GM23248 (cell line): ENCODE measurements at regions not wholly inside any gene's neighbourhood (a gene's known extent, or its start where the extent isn't known, plus 50 kb on each side); places are given as distances from the start of the nearest gene placed in this dataset.
"Not testable (repeated sequence)": the region's sequence is repeated elsewhere in the genome, so short reads cannot be mapped to it uniquely, and the experiment has no call there.

Experiments used
- DNase-seq: peaks from one replicate; pipeline ENCODE4 v3.0.0-alpha.2; 2015
- H2AFZ ChIP-seq: fragments of 200-600 bp; sonication (generic); 2 replicates; pipeline ENCODE4 v1.6.1; 2016; ENCODE audit warnings: antibody characterized with exemption
- H3F3A ChIP-seq: fragments of 200-600 bp; sonication (generic); 2 replicates; pipeline ENCODE4 v1.6.1; 2016; ENCODE audit warnings: mild to moderate bottlenecking, antibody characterized with exemption, mixed run types; ENCODE audit not compliant: insufficient read depth
- H3K27ac ChIP-seq: fragments of 200-600 bp; sonication (generic); 2 replicates; pipeline ENCODE4 v1.5.1; 2016; ENCODE audit warnings: mild to moderate bottlenecking
- H3K27me3 ChIP-seq: fragments of 200-600 bp; sonication (generic); replicated peaks from 2 replicates; pipeline ENCODE4 v1.6.1; 2016; ENCODE audit warnings: mild to moderate bottlenecking; ENCODE audit not compliant: insufficient read depth
- H3K36me3 ChIP-seq: fragments of 200-600 bp; sonication (generic); 2 replicates; pipeline ENCODE4 v1.6.1; 2016; ENCODE audit warnings: low read depth, mild to moderate bottlenecking
- H3K4me1 ChIP-seq: fragments of 200-600 bp; sonication (generic); 2 replicates; pipeline ENCODE4 v1.6.1; 2016; ENCODE audit warnings: mild to moderate bottlenecking; ENCODE audit not compliant: insufficient read depth
- H3K4me2 ChIP-seq: fragments of 200-600 bp; sonication (generic); one replicate; pipeline ENCODE4 v1.6.1; 2016; ENCODE audit warnings: mild to moderate bottlenecking; ENCODE audit not compliant: unreplicated experiment
- H3K4me3 ChIP-seq: fragments of 200-600 bp; sonication (generic); 2 replicates; pipeline ENCODE4 v1.5.1; 2016; ENCODE audit warnings: mild to moderate bottlenecking
- H3K79me2 ChIP-seq: fragments of 200-600 bp; sonication (generic); 2 replicates; pipeline ENCODE4 v1.6.1; 2016; ENCODE audit warnings: mild to moderate bottlenecking; ENCODE audit not compliant: insufficient read depth
- H3K9ac ChIP-seq: fragments of 200-600 bp; sonication (generic); 2 replicates; pipeline ENCODE4 v1.6.1; 2016; ENCODE audit warnings: mild to moderate bottlenecking
- H3K9me2 ChIP-seq: fragments of 200-600 bp; sonication (generic); 2 replicates; pipeline ENCODE4 v1.6.1; 2016; ENCODE audit warnings: mixed run types, mild to moderate bottlenecking, moderate library complexity; ENCODE audit not compliant: insufficient read depth
- H3K9me3 ChIP-seq: fragments of 200-600 bp; sonication (generic); one replicate; pipeline ENCODE4 v1.6.1; 2017; ENCODE audit warnings: low read depth
- H4K20me1 ChIP-seq: fragments of 200-600 bp; sonication (generic); 2 replicates; pipeline ENCODE4 v1.6.0; 2016; ENCODE audit not compliant: insufficient read depth
- EZH2 ChIP-seq: fragments of 200-600 bp; sonication (generic); IDR thresholded peaks from 2 replicates; pipeline ENCODE4 v1.6.1; 2018; ENCODE audit warnings: antibody characterized with exemption, mild to moderate bottlenecking; ENCODE audit not compliant: insufficient read depth, poor library complexity, severe bottlenecking
- EZH2phosphoT487 ChIP-seq: fragments of 200-600 bp; sonication (generic); IDR thresholded peaks from 2 replicates; pipeline ENCODE4 v1.6.1; 2018; ENCODE audit warnings: antibody characterized with exemption, moderate library complexity, mild to moderate bottlenecking, low read depth; ENCODE audit not compliant: insufficient read depth
- WGBS, 2 experiments: methylation state at CpG; one replicate each; pipeline ENCODE4 v1.1.6; 2015 to 2017; ENCODE audit warnings: low lambda C conversion rate in 2 of 2, low coverage in 1 of 2; ENCODE audit errors: missing lambda C conversion rate in 2 of 2; 5-methylcytosine and 5-hydroxymethylcytosine counted together
- in situ Hi-C: fragments of 300-500 bp; cut with MboI; formaldehyde crosslinking; loops from 2 replicates; pipeline ENCODE4 v1.15.0; 2020

GRCh38 chr12:111117017-111117416 is 196.6 kb upstream of the MYL2 start:
- Histone ChIP-seq H4K20me1 (no peaks in the 10 kb centered on the region), H3K4me1 (no peaks in the 10 kb centered on the region), H3K36me3 (no peaks in the 10 kb centered on the region), H3K79me2 (no peaks in the 10 kb centered on the region), H3K9me2 (no peaks in the 10 kb centered on the region), H3K4me3 (no peak overlapping the region), H3K27ac (no peak overlapping the region), H3F3A (no peaks in the 10 kb centered on the region), H3K27me3 (peaks cover 25% of the 10 kb centered on the region), H2AFZ (no peak overlapping the region), H3K9me3 (no peaks in the 10 kb centered on the region), H3K4me2 (no peak overlapping the region), H3K9ac (no peak overlapping the region)
- no peak for DNase-seq
- no peak for TF ChIP-seq EZH2
- 6 to 17% methylated on average over 1 of the region's 1 CpG for WGBS, 2 experiments
- in situ Hi-C loops = no loop called here

GRCh38 chr12:111113313-111113712 is 192.9 kb upstream of the MYL2 start:
- H3K27me3 ChIP-seq = peaks cover 19% of the 10 kb centered on the region
- in situ Hi-C loops, H3K9ac ChIP-seq, H3K36me3 ChIP-seq, H3K4me1 ChIP-seq, H3K9me3 ChIP-seq, H3K4me3 ChIP-seq, H3K4me2 ChIP-seq, H3K9me2 ChIP-seq, DNase-seq, H4K20me1 ChIP-seq, H3K27ac ChIP-seq, H2AFZ ChIP-seq, H3K79me2 ChIP-seq, H3F3A ChIP-seq: not testable (repeated sequence)
- WGBS, 2 experiments = 35 to 43% methylated on average over 3 of the region's 3 CpGs

- no peak overlapping the region for H3K4me3 ChIP-seq
- WGBS, 2 experiments = 53 to 57% methylated on average over 14 of the region's 14 CpGs
- no peaks in the 10 kb centered on the region for H3K36me3 ChIP-seq
- peaks cover 19% of the 10 kb centered on the region for H3K27me3 ChIP-seq
- H3F3A ChIP-seq = no peaks in the 10 kb centered on the region
- H2AFZ ChIP-seq = no peak overlapping the region
- H3K9me2 ChIP-seq = no peaks in the 10 kb centered on the region
- H3K9ac ChIP-seq = no peak overlapping the region
- TF ChIP-seq EZH2phosphoT487 = no peak
- no peak for TF ChIP-seq EZH2
- no peak overlapping the region for H3K4me2 ChIP-seq
- no peaks in the 10 kb centered on the region for H3K9me3 ChIP-seq
- H3K27ac ChIP-seq = no peak overlapping the region
- H4K20me1 ChIP-seq = no peaks in the 10 kb centered on the region
- H3K79me2 ChIP-seq = no peaks in the 10 kb centered on the region
- no peak for DNase-seq
- in situ Hi-C loops = no loop called here
- H3K4me1 ChIP-seq = no peaks in the 10 kb centered on the region
Measured at GRCh38 chr12:111112311-111113098, 192.1 kb upstream of the MYL2 start.

- H4K20me1 ChIP-seq = no peaks in the 10 kb centered on the region
- TF ChIP-seq EZH2 = no peak
- TF ChIP-seq EZH2phosphoT487 = no peak
- H3K9me3 ChIP-seq = no peaks in the 10 kb centered on the region
- H3K79me2 ChIP-seq = no peaks in the 10 kb centered on the region
- no peaks in the 10 kb centered on the region for H3K36me3 ChIP-seq
- no peak overlapping the region for H2AFZ ChIP-seq
- no peak overlapping the region for H3K9ac ChIP-seq
- in situ Hi-C loops = no loop called here
- peaks cover 19% of the 10 kb centered on the region for H3K27me3 ChIP-seq
- no peaks in the 10 kb centered on the region for H3F3A ChIP-seq
- H3K9me2 ChIP-seq = no peaks in the 10 kb centered on the region
- DNase-seq = no peak
- no peaks in the 10 kb centered on the region for H3K4me1 ChIP-seq
- H3K27ac ChIP-seq = no peak overlapping the region
- H3K4me2 ChIP-seq = no peak overlapping the region
- no peak overlapping the region for H3K4me3 ChIP-seq
- 19 to 20% methylated on average over 4 of the region's 4 CpGs for WGBS, 2 experiments
Measured at GRCh38 chr12:111111681-111112080, 191.3 kb upstream of the MYL2 start.

GRCh38 chr12:111110556-111110955 is 190.2 kb upstream of the MYL2 start:
- in situ Hi-C loops = no loop called here
- Histone ChIP-seq H3K4me2 (no peak overlapping the region), H3K4me1 (no peaks in the 10 kb centered on the region), H3K9ac (no peak overlapping the region), H3F3A (no peaks in the 10 kb centered on the region), H3K27me3 (peaks cover 19% of the 10 kb centered on the region), H2AFZ (no peak overlapping the region), H3K79me2 (no peaks in the 10 kb centered on the region), H3K27ac (no peak overlapping the region), H3K9me3 (no peaks in the 10 kb centered on the region), H3K36me3 (no peaks in the 10 kb centered on the region), H4K20me1 (no peaks in the 10 kb centered on the region), H3K9me2 (no peaks in the 10 kb centered on the region), H3K4me3 (no peak overlapping the region)
- DNase-seq = no peak
- 14 to 28% methylated on average over 5 of the region's 5 CpGs for WGBS, 2 experiments
- TF ChIP-seq EZH2phosphoT487 (no peak), EZH2 (no peak)
